Adrenal gland (tissue), 9 donors: ENCODE measurements at regions not wholly inside any gene's neighbourhood (a gene's known extent, or its start where the extent isn't known, plus 50 kb on each side); places are given as distances from the start of the nearest gene placed in this dataset.

ENCODE experiments used
- DNase-seq, 7 donors: peaks; one replicate each; pipeline ENCODE4 v3.0.0-alpha.2; 2019 to 2020
- H3K27ac ChIP-seq, 5 donors: fragments of 200-600 bp; sonication (generic) in 4 of 5; 1 replicate in 3 of 5; 2 replicates in 2 of 5; pipeline versions ENCODE4 v1.5.1 to v1.8.0; 2016 to 2020; ENCODE audit warnings: mild to moderate bottlenecking in 1 of 5
- H3K27me3 ChIP-seq: fragments of 200-600 bp; 2 replicates; pipeline ENCODE4 v1.8.0; 2021
- H3K36me3 ChIP-seq, 2 donors: fragments of 200-600 bp; replicated peaks in 1 of 2; 1 replicate in 1 of 2; 2 replicates in 1 of 2; pipeline versions ENCODE4 v1.5.1 to v1.8.0; 2018 to 2022
- H3K4me1 ChIP-seq, 2 donors: fragments of 200-600 bp; replicated peaks in 1 of 2; 1 replicate in 1 of 2; 2 replicates in 1 of 2; pipeline versions ENCODE4 v1.5.1 to v1.8.0; 2018 to 2021
- H3K4me3 ChIP-seq, 4 donors: fragments of 200-600 bp; sonication (generic) in 3 of 4; one replicate each; pipeline ENCODE4 v1.5.1; 2016 to 2018
- H3K9me3 ChIP-seq, 3 donors: fragments of 200-600 bp; sonication (generic) in 1 of 3; replicated peaks in 1 of 3; 1 replicate in 2 of 3; 2 replicates in 1 of 3; pipeline versions ENCODE4 v1.5.1 to v1.8.0; 2016 to 2021
- CTCF ChIP-seq, 6 experiments: fragments of 450-650 bp in 4 of 6; fragments of 200-600 bp in 2 of 6; sonication (generic) in 1 of 6; IDR thresholded peaks; 1 replicate in 5 of 6; 2 replicates in 1 of 6; pipeline versions ENCODE4 v1.5.1 to v1.8.0; 2016 to 2021; ENCODE audit warnings: antibody characterized with exemption in 6 of 6, mild to moderate bottlenecking in 2 of 6, moderate library complexity in 1 of 6
- POLR2A ChIP-seq, 2 donors: fragments of 450-650 bp; IDR thresholded peaks; one replicate each; pipeline ENCODE4 v1.6.1; 2017; ENCODE audit warnings: antibody characterized with exemption in 2 of 2, mild to moderate bottlenecking in 2 of 2, moderate library complexity in 1 of 2
- WGBS, 4 donors: extraction: QIAGEN DNeasy Blood & Tissue Kit in 2 of 4; methylation state at CpG; one replicate each; pipeline versions ENCODE4 v1.1.5 to v1.1.7; 2013 to 2017; 5-methylcytosine and 5-hydroxymethylcytosine counted together
- intact Hi-C, 2 donors: fragments of 100-400 bp; cut with DNase I; formaldehyde crosslinking; loops; one replicate each; pipeline versions ENCODE4 v1.14.1 to v1.15.0; 2022 to 2023
- donor health status: healthy with polysubstance abuse.
- donor health status: Bipolar disorder and iron deficiency.
- donor health status: DM: yes; HTN: yes; CAD: no.
- donor health status: DM: no; HTN: no; CAD: no.
- donor health status: DM: no; HTN: no; CAD: no.

DNA sequence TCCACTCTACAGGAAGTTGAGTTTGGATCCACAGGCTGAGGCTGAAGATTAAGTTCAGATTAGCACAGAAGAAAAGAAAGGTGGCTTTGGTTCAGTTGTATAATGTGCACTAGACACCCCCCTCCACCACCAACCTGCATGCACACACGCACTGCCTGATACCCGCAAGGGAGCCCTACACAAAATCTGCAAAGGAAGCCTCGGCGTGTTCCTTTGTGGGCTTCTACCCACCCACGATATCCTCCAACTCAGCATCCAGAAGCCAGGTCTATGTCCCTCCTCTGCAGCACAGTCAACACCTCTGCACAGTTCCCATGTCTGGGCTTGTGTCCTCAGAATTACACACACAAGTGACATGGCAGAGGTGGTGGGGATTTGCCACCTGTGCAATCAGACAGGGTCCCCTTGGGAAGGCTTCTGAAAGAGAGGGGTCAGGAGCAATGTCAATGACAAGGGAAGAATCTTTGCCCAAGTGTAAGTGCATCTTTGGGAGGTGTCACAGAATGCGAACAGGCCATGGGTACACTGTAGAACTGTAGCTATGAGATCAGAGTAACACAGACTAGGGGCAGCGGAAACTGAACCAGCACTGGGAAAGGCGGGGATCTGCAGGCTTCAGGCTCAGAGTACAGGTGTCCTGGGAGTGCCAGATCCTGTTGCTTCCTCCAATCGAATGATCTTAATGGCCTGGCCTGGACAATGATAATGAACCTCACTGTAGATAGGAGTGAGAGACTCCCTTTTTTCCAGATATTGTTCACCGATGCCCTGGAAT lies 148.6 kb upstream of the ETV3 start:
- Histone ChIP-seq H3K4me1 (no peaks in the 10 kb centered on the region), H3K4me3 (no peak overlapping the region), H3K9me3 (no peaks in the 10 kb centered on the region), H3K36me3 (no peaks in the 10 kb centered on the region), H3K27me3 (peaks cover 5% of the 10 kb centered on the region), H3K27ac (no peak overlapping the region)
- no peak for DNase-seq
- 73 to 84% (median 79%) methylated on average over 10 of the region's 10 CpGs for WGBS, 4 donors
- intact Hi-C loops, result no loop called here
- no peak for TF ChIP-seq POLR2A (IDR thresholded peaks at IDR 0.05)
- TF ChIP-seq CTCF (IDR thresholded peaks at IDR 0.05), result no peak

GRCh38 chr1:157286096-157286495 lies 147.9 kb upstream of the ETV3 start:
- 64 to 76% (median 67%) methylated on average over 2 of the region's 2 CpGs for WGBS, 4 donors
- no peak for DNase-seq
- H3K9me3 ChIP-seq, result no peaks in the 10 kb centered on the region
- no peaks in the 10 kb centered on the region for H3K4me1 ChIP-seq
- no peaks in the 10 kb centered on the region for H3K36me3 ChIP-seq
- peaks cover 5% of the 10 kb centered on the region for H3K27me3 ChIP-seq
- intact Hi-C loops, result no loop called here
- TF ChIP-seq CTCF (IDR thresholded peaks at IDR 0.05), result no peak
- H3K27ac ChIP-seq, result no peak overlapping the region
- H3K4me3 ChIP-seq, result no peak overlapping the region

DNA sequence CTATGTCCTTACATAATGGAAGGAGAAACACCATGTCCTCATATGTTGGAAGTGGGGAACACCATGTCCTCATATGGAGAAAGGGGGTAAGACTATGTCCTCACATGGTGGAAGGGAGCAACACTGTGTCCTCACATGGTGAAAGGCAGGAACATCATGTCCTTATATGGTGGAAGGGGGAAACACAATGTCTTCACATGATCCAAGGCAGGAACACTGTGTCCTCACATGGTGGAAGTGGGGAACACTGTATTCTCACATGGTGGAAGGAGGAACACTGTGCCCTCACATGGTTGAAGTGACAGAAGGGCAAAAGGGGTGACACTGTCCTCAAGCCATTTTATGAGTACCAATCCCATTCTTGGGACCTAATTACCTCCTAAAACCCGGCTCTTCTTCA lies 146.3 kb upstream of the ETV3 start:
- no peak for DNase-seq
- intact Hi-C loops, result no loop called here
- Histone ChIP-seq H3K27ac (no peak overlapping the region), H3K27me3 (peaks cover 5% of the 10 kb centered on the region), H3K4me1 (no peaks in the 10 kb centered on the region), H3K36me3 (no peaks in the 10 kb centered on the region), H3K9me3 (no peaks in the 10 kb centered on the region), H3K4me3 (no peak overlapping the region)
- 50 to 62% (median 55%) methylated on average over 1 of the region's 1 CpG for WGBS, 4 donors
- TF ChIP-seq POLR2A (IDR thresholded peaks at IDR 0.05) (no peak), CTCF (IDR thresholded peaks at IDR 0.05) (no peak)

GRCh38 chr1:157279802-157280140 lies 141.6 kb upstream of the ETV3 start:
- Histone ChIP-seq H3K27me3 (peaks cover 5% of the 10 kb centered on the region), H3K9me3 (no peaks in the 10 kb centered on the region), H3K27ac (no peak overlapping the region), H3K4me1 (no peaks in the 10 kb centered on the region), H3K4me3 (no peak overlapping the region), H3K36me3 (no peaks in the 10 kb centered on the region)
- TF ChIP-seq CTCF (IDR thresholded peaks at IDR 0.05) (no peak), POLR2A (IDR thresholded peaks at IDR 0.05) (no peak)
- intact Hi-C loops, result no loop called here
- WGBS, 4 donors, result 33 to 65% (median 53%) methylated on average over 3 of the region's 3 CpGs
- DNase-seq, result no peak
